Upper lobe of left lung (tissue), 6 donors: ENCODE measurements at regions not wholly inside any gene's neighbourhood (a gene's known extent, or its start where the extent isn't known, plus 50 kb on each side); places are given as distances from the start of the nearest gene placed in this dataset.
A peak's percentile ranks its signal among the peaks of the same experiment; 100 is the strongest.

Source experiments
- ATAC-seq, 2 donors: fragments of 200-7000 bp; cut with Tn5 transposase; one replicate each; pipeline ENCODE4 v1.9.1; 2022; ENCODE audit warnings: mild to moderate bottlenecking in 2 of 2, moderate library complexity in 2 of 2; ENCODE audit not compliant: low FRiP score in 2 of 2
- DNase-seq, 2 donors: peaks; one replicate each; pipeline ENCODE4 v3.0.0-alpha.2; 2019 to 2020
- H3K27ac ChIP-seq, 4 donors: fragments of 200-600 bp; sonication (generic); one replicate each; pipeline ENCODE4 v1.5.1; 2016 to 2019
- H3K27me3 ChIP-seq, 4 donors: fragments of 200-600 bp; sonication (generic); one replicate each; pipeline ENCODE4 v1.5.1; 2017 to 2019
- H3K36me3 ChIP-seq, 4 donors: fragments of 200-600 bp; sonication (generic); one replicate each; pipeline ENCODE4 v1.5.1; 2016 to 2019
- H3K4me1 ChIP-seq, 4 donors: fragments of 200-600 bp; sonication (generic); one replicate each; pipeline ENCODE4 v1.5.1; 2018 to 2019
- H3K4me3 ChIP-seq, 4 donors: fragments of 200-600 bp; sonication (generic); one replicate each; pipeline ENCODE4 v1.5.1; 2017 to 2019; ENCODE audit warnings: mild to moderate bottlenecking in 2 of 4, moderate library complexity in 1 of 4
- H3K9me3 ChIP-seq, 4 donors: fragments of 200-600 bp; sonication (generic); one replicate each; pipeline ENCODE4 v1.5.1; 2018 to 2019
- CTCF ChIP-seq, 6 experiments: fragments of 450-650 bp in 4 of 6; fragments of 200-600 bp in 2 of 6; sonication (generic) in 2 of 6; IDR thresholded peaks; one replicate each; pipeline ENCODE4 v1.5.1; 2016 to 2019; ENCODE audit warnings: antibody characterized with exemption in 6 of 6
- EP300 ChIP-seq, 4 donors: sonication (generic); formaldehyde crosslinking; IDR thresholded peaks; one replicate each; pipeline ENCODE4 v1.5.1; 2017; ENCODE audit warnings: antibody characterized with exemption in 4 of 4, control low read depth in 2 of 4
- POLR2A ChIP-seq, 4 donors: fragments of 450-650 bp; IDR thresholded peaks; one replicate each; pipeline ENCODE4 v1.5.1; 2016 to 2017; ENCODE audit warnings: antibody characterized with exemption in 4 of 4, mild to moderate bottlenecking in 2 of 4
- POLR2AphosphoS5 ChIP-seq, 2 donors: sonication (generic); formaldehyde crosslinking; IDR thresholded peaks; one replicate each; pipeline ENCODE4 v1.5.1; 2017; ENCODE audit warnings: antibody characterized with exemption in 2 of 2
- WGBS, 2 donors: methylation state at CpG; one replicate each; pipeline ENCODE4 v1.1.5; 2017 to 2018; 5-methylcytosine and 5-hydroxymethylcytosine counted together
- donor health status: DM: no; HTN: no; CAD: no; lungs with moderate emphysema.
- donor health status: DM: no; HTN: yes; CAD: no; lungs with severe emphysema.

GRCh38 chr19:33895366-33895765 lies 98.7 kb downstream of the KCTD15 start:
- Histone ChIP-seq H3K27me3 (no peaks in the 10 kb centered on the region), H3K9me3 (peaks cover 9 to 13% (median 10%) of the 10 kb centered on the region in 4 donors), H3K4me1 (no peaks in the 10 kb centered on the region), H3K36me3 (no peaks in the 10 kb centered on the region), H3K27ac (no peak overlapping the region), H3K4me3 (no peak overlapping the region)
- WGBS, 2 donors: 49 to 81% methylated on average over 2 of the region's 2 CpGs
- ATAC-seq: no peak
- TF ChIP-seq POLR2AphosphoS5 (IDR thresholded peaks at IDR 0.05) (no peak), POLR2A (IDR thresholded peaks at IDR 0.05) (no peak), EP300 (IDR thresholded peaks at IDR 0.05) (no peak), CTCF (IDR thresholded peaks at IDR 0.05) (no peak)
- DNase-seq: no peak

DNA sequence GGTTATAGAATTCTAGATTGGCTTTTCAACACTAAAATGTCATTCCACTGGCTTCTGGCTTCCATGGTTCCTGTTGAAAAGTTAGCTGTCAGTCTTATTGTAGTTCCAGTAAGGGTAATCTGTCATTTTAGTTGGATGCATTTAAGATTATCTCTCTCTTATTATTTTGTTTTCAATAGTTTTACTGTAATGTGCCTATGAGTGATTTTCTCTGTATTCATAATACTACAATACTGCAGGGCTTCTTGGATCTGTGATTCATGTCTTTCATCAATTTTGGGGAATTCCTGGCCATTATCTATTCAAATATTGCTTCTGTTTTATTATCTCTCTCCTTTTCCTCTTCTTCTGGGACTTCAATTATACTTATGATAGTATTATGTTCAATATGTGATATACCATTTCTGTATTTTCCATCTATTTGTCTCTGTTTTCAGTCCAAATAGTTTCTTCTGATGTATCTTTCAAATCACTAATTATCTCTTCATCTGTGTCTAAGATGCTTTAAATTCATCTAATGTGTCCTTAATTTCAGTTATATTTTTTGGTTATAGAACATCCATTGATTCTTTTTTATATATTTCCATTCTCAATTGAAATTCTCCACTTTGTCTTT lies 101.5 kb downstream of the KCTD15 start:
- Histone ChIP-seq H3K36me3 (no peaks in the 10 kb centered on the region), H3K9me3 (peaks cover 9 to 13% (median 10%) of the 10 kb centered on the region in 4 donors), H3K27me3 (no peaks in the 10 kb centered on the region), H3K4me3 (no peak overlapping the region), H3K4me1 (peaks cover 0 to 5% (median 0%) of the 10 kb centered on the region in 4 donors), H3K27ac (no peak overlapping the region)
- no peak for TF ChIP-seq POLR2A (IDR thresholded peaks at IDR 0.05)
- no peak for TF ChIP-seq CTCF (IDR thresholded peaks at IDR 0.05)
- no peak for ATAC-seq
- DNase-seq: no peak

DNA sequence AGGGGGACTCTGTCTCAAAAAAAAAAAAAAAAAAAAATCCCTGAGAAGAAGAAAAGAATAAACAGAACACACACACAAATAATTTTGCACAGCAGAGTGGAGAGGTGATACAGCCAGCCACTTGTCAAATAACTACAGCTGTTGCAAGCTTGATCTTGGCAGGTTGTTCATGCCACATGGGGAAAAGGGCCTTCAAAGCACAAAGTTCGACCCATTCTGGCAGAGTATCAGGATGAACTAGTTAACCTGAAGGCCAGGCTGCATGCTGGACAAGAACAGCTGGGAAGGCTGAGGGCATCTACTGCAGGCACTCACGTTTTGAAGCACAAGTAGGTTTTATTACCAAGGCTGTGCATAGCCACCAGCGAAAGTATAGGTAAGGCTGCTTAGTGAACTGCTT lies 104.1 kb downstream of the KCTD15 start:
- TF ChIP-seq POLR2AphosphoS5 (IDR thresholded peaks at IDR 0.05) (no peak), POLR2A (IDR thresholded peaks at IDR 0.05) (no peak), EP300 (IDR thresholded peaks at IDR 0.05) (no peak), CTCF (IDR thresholded peaks at IDR 0.05) (no peak)
- DNase-seq: no peak
- Histone ChIP-seq H3K4me1 (peaks cover 5 to 17% (median 11%) of the 10 kb centered on the region in 4 donors), H3K36me3 (no peaks in the 10 kb centered on the region), H3K27me3 (peaks cover 0 to 7% (median 0%) of the 10 kb centered on the region in 4 donors), H3K9me3 (peaks cover 9 to 13% (median 10%) of the 10 kb centered on the region in 4 donors), H3K4me3 (no peak overlapping the region), H3K27ac (peak overlapping the region in 2 of 4 donors; percentile 22 to 46)
- 48 to 54% methylated on average over 3 of the region's 3 CpGs for WGBS, 2 donors
- ATAC-seq: no peak

GRCh38 chr19:33902395-33902794 lies 105.7 kb downstream of the KCTD15 start:
- H3K27me3 ChIP-seq: peaks cover 0 to 7% (median 0%) of the 10 kb centered on the region in 4 donors
- DNase-seq (no peak), ATAC-seq (no peak)
- TF ChIP-seq EP300 (IDR thresholded peaks at IDR 0.05): no peak
- no peak for TF ChIP-seq POLR2A (IDR thresholded peaks at IDR 0.05)
- WGBS, 2 donors: 57 to 65% methylated on average over 3 of the region's 3 CpGs
- no peaks in the 10 kb centered on the region for H3K36me3 ChIP-seq
- no peak overlapping the region for H3K4me3 ChIP-seq
- H3K27ac ChIP-seq: no peak overlapping the region
- H3K9me3 ChIP-seq: peaks cover 9 to 11% (median 9%) of the 10 kb centered on the region in 4 donors
- H3K4me1 ChIP-seq: peaks cover 11 to 29% (median 23%) of the 10 kb centered on the region in 4 donors

- DNase-seq: no peak
- 69 to 70% methylated on average over 21 to 22 of the region's 22 CpGs for WGBS, 2 donors
- no peak for ATAC-seq
Measured at GRCh38 chr19:33902802-33903488, 106.3 kb downstream of the KCTD15 start.

More at GRCh38 chr19:33902802-33903488, 106.3 kb downstream of the KCTD15 start:
- Histone ChIP-seq H3K27me3 (peaks cover 0 to 7% (median 0%) of the 10 kb centered on the region in 4 donors), H3K27ac (peak overlapping the region in 1 of 4 donors; percentile 51), H3K4me3 (no peak overlapping the region), H3K4me1 (peaks cover 11 to 29% (median 23%) of the 10 kb centered on the region in 4 donors), H3K36me3 (no peaks in the 10 kb centered on the region), H3K9me3 (peaks cover 3 to 10% (median 5%) of the 10 kb centered on the region in 4 donors)
- TF ChIP-seq POLR2AphosphoS5 (IDR thresholded peaks at IDR 0.05) (no peak), EP300 (IDR thresholded peaks at IDR 0.05) (no peak), CTCF (IDR thresholded peaks at IDR 0.05) (no peak), POLR2A (IDR thresholded peaks at IDR 0.05) (no peak)
